Astrocyte of the hippocampus (primary cell): ENCODE measurements at regions not wholly inside any gene's neighbourhood (a gene's known extent, or its start where the extent isn't known, plus 50 kb on each side); places are given as distances from the start of the nearest gene placed in this dataset.

Experiments used
- DNase-seq: peaks from one replicate; pipeline ENCODE4 v3.0.0; 2011; ENCODE audit warnings: low read depth, low spot score

DNA sequence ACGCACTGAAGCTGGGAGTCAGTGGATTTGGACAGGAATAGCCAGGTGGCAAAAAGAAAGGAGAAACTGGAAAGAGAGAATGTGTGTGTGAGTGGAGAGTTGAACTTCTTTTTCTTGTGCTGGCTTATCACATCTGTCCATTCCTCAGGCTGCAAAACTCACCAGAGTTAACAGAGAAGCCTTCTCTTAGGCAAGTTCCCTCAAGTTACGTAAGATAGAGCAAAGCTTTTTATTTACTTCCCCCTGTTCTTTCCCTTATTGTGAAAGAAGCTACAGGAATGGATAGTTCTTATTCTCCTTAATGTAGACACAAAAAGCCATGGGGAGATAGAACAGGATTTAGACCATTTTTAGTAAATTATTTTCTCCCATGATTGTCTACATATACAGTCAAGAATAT lies 188.6 kb downstream of the BMP2 start:
- DNase-seq, result no peak

DNA sequence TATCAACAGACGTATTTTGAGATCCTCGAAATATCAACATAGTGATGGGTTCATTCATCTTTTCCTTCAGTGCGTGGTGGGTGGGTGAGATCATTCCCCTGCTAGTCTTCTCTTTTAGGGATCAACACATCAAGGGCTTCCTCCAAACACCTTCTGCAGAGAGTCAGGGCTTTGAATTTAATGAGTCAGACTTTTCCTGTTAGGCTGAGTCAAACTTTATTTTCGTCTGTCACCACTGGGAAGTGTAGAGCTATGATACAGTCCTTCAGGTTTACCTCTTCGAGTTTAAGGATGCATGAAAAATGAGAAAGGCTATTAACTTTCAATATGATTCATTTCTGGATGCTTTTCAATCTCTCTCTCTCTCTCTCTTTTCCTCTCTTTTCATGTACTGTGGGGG lies 189.1 kb downstream of the BMP2 start:
- DNase-seq, result no peak

GRCh38 chr20:6959900-6960312 lies 192.4 kb downstream of the BMP2 start:
- no peak for DNase-seq

DNA sequence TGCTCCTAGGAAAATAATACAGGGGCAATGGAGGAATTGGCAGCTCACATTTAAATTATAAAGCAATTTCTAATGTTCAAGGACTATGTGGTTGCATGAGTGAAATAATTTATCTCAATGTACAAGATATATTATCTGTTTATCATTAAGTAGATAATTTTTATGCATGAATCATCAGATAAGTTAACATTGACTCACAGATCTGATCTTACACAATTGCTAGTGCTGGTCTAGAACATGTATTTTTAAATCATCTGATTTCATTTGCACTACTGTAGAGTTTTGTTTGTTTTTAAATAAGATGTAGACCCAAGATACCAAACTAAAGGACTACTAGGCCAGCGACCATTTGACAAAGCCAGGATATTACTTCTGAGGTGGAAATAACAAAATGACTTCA lies 199.2 kb downstream of the BMP2 start:
- no peak for DNase-seq

- no peak for DNase-seq
Measured at GRCh38 chr20:6974838-6975237, 207.4 kb downstream of the BMP2 start.

DNA sequence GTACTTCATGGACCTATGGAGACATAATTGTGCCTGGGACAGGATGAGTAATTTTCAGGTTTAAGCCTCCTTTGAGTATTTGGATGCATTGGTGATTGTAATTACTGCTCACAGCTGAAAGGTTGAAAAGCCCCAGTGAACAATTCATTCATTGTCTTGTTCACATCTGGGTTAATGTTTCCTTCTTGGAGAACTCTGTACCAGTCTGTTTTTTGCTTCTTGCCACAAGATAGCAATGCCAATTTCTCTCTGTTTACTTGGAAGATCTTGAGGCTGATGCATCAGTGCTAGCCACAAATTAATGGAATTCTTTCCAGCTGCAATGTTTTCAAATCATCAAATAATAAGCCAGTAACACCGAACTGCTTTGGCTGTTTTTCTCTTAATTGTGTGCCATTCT lies 207.8 kb downstream of the BMP2 start:
- DNase-seq, result no peak

GRCh38 chr20:6976106-6976900 lies 208.8 kb downstream of the BMP2 start:
- no peak for DNase-seq

DNA sequence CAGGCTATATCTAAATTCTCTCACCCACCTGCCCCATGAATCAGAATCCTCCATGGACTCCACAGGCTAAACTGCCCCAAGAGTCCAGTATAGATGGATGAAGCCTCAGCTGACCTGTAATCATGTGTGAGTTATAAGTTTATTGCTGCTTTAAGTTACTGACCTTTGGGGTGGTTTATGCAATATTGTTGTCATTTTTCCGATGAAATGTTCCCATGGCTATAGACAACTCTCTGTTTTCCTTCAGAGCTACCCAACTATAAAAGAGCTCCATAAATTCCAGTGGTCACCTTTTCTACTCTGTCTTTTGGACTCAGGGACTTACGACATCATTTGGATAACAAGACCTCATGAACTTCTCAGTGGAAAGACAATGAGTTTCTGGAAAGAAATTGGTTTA lies 212.1 kb downstream of the BMP2 start:
- no peak for DNase-seq

DNA sequence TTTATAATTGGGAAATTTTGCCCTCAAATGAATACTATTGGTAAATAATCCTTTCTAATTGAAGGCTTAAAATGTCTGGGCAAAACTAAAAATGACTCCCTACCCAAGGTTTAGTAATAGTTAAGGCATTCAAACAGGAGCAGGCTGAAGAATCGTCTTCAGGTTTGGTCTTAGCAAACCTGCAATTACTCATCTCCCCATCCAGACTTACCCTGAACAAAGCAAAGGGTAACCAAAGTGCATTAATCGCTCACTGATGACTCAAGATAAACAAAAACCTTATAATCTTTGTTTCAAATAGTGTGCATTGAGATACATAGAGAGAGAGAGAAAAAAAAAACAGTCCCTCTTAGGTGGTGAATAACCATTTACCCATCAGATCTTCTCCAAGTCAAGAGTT lies 225.5 kb downstream of the BMP2 start:
- DNase-seq, result peak; percentile 14

DNA sequence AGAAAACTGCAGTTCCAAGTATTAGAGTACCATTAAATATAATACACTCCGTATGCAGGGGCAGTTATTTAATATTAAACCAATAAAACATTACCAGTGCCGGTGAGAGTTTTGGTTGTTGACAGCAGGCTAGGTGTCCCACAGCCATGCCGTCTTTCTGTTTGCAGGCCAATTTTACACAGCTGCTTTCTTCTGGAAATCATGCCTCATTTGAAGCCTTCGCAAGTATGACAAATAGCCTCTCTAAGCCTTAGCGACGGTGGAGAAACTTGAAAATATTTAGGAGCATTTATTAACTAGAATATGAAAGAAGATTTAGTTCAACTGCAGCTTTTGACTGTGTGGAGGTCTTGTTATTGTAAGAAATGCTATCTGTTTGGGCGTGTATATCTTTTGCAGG lies 226.0 kb downstream of the BMP2 start:
- DNase-seq, result no peak

DNA sequence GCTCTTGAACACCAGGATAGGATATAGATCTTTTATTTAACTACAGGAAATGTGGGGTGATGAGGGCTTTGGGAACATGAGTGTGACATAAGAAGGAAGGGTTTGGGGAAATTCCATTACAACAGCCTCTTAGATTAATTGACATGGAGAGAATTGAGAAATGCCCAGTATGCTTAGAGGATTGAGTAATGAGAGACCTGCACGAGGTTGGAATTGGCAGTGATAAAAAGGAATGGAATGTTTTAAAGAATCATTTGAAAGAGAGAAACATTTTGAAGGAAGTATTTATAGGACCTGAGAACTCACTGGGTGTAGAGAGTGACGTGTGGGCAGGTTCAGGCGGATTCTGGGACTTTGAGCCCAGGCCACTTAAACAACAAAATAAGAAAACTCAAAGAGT lies 227.0 kb downstream of the BMP2 start:
- peak; percentile 37 for DNase-seq

- DNase-seq, result no peak
Measured at GRCh38 chr20:6998909-6999308, 231.4 kb downstream of the BMP2 start.

GRCh38 chr20:6999381-6999780 lies 231.9 kb downstream of the BMP2 start:
- DNase-seq, result no peak

DNA sequence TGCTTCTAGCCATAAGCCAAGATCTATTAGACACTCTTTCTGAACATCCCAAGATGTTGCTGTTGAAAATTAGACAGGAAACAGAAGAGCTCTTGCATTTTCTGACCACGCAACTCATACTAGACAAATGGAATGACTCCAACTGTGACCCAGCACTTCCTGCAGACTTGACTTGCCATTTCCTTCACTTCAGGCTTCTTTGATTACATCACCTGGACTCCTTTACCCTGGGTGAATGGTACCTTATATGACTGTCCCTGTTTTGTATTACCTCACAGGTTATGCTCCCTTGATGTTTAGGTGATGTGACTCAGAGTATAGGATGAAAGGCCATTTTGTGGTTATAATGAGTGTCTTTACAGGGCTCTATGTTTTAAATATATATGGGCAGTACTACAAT lies 236.1 kb downstream of the BMP2 start:
- DNase-seq, result no peak

- no peak for DNase-seq
Measured at GRCh38 chr20:7004801-7005200, 237.3 kb downstream of the BMP2 start.

- no peak for DNase-seq
Measured at GRCh38 chr20:7010527-7010926, 243.0 kb downstream of the BMP2 start.

DNA sequence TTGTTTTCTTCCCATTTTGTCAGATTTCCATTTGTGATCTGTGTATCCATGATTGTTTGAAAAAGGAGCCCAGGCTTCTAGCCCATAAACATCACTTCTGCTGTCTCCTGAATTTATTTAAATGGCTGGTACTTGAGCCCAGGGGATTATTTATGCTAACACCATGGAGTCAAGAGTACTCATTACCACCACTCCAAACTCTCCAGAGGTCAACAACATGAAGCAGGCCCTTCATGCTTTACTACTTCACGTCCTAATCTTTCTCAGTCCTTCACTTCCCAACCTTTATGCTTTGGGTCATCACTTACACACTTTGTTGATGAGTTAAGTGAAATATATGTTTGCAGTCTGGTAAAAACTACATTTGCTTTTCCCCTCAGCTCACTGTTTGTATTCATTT lies 247.8 kb downstream of the BMP2 start:
- DNase-seq, result no peak

DNA sequence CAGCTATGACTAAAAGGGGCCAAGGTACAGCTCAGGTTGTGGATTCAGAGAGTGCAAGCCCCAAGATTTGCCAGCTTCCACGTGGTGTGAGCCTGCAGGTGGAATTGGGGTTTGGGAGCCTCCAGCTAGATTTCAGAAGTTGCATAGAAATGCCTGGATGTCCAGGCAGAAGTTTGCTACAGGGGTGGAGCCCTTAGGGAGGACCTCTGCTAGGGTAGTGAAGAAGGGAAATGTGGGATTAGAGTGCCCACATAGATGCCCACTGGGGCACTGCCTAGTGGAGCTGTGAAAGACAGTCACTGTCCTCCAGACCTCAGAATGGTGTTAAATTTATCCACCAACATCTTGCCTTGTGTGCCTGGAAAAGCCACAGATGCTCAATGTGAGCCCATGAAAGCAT lies 255.1 kb downstream of the BMP2 start:
- no peak for DNase-seq

- no peak for DNase-seq
Measured at GRCh38 chr20:7025635-7026034, 258.1 kb downstream of the BMP2 start.

- no peak for DNase-seq
Measured at GRCh38 chr20:7029019-7029418, 261.5 kb downstream of the BMP2 start.

DNA sequence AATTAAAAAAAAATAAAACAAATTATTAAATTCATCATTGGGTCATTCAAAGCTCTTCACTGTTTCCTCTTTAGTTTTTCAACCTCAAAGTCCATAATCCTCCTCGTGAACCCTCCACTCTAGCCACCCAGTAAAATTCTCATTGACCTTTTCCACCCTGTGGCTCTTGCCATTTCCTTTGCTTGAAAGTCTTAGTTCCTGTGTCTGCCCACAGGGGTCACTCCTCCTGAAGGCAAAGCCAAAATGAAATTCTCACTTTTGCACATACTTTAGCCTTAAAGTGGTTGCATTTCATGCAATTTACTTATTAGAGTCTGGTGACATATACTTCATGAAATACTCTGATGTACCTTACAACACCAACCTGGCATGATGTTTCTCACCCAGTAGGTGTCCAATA lies 263.7 kb downstream of the BMP2 start:
- no peak for DNase-seq

GRCh38 chr20:7038029-7038428 lies 270.5 kb downstream of the BMP2 start:
- peak; percentile 25 for DNase-seq

DNA sequence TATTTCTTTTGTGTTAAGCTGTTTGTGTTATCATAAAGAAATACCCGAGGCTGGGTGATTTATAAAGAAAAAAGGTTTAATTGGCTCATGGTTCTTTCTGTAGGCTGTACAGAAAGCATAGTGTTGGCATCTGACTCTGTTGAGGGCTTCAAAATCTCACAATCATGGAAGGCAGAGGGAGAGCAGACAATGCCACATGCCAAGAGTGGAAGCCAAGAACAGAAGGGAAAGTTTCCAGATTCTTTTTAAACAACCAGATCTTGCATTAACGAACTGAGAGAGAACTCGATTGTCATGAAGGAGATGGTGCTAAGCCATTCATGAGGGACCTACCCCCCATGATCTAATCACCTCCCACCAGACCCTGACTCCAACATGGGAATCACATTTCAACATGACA lies 290.1 kb downstream of the BMP2 start:
- DNase-seq, result no peak

GRCh38 chr20:7078804-7079203 lies 311.3 kb downstream of the BMP2 start:
- DNase-seq, result no peak
